ENCODE measurements at regions not wholly inside any gene's neighbourhood (a gene's known extent, or its start where the extent isn't known, plus 50 kb on each side); places are given as distances from the start of the nearest gene placed in this dataset.
A peak's percentile ranks its signal among the peaks of the same experiment; 100 is the strongest.

- Histone ChIP-seq H3K36me3 (ENCODE audit: control insufficient read depth, insufficient read depth, low read length) (no peaks in the 10 kb centered on the region), H3K4me1 (ENCODE audit: control insufficient read depth, insufficient read depth, low read length) (peaks cover 17% of the 10 kb centered on the region), H3K27me3 (ENCODE audit: control insufficient read depth, insufficient read depth, low read length) (no peaks in the 10 kb centered on the region), H3K27ac (ENCODE audit: low read length) (0 out of 2 replicates have a peak overlapping the region, but pooled peaks have one; percentile 12), H3K9me3 (ENCODE audit: control insufficient read depth, insufficient read depth, low read depth, low read length) (no peaks in the 10 kb centered on the region), H3K4me3 (ENCODE audit: low read depth in 2 of 2, low read length in 2 of 2) (no peak overlapping the region)
- TF ChIP-seq, protein P1, sequence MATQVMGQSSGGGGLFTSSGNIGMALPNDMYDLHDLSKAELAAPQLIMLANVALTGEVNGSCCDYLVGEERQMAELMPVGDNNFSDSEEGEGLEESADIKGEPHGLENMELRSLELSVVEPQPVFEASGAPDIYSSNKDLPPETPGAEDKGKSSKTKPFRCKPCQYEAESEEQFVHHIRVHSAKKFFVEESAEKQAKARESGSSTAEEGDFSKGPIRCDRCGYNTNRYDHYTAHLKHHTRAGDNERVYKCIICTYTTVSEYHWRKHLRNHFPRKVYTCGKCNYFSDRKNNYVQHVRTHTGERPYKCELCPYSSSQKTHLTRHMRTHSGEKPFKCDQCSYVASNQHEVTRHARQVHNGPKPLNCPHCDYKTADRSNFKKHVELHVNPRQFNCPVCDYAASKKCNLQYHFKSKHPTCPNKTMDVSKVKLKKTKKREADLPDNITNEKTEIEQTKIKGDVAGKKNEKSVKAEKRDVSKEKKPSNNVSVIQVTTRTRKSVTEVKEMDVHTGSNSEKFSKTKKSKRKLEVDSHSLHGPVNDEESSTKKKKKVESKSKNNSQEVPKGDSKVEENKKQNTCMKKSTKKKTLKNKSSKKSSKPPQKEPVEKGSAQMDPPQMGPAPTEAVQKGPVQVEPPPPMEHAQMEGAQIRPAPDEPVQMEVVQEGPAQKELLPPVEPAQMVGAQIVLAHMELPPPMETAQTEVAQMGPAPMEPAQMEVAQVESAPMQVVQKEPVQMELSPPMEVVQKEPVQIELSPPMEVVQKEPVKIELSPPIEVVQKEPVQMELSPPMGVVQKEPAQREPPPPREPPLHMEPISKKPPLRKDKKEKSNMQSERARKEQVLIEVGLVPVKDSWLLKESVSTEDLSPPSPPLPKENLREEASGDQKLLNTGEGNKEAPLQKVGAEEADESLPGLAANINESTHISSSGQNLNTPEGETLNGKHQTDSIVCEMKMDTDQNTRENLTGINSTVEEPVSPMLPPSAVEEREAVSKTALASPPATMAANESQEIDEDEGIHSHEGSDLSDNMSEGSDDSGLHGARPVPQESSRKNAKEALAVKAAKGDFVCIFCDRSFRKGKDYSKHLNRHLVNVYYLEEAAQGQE (IDR thresholded peaks at IDR 0.05; ENCODE audit: insufficient read depth in 1 of 2, low read depth in 2 of 2, low read length in 1 of 2) = no peak
- in situ Hi-C loops (cut with HindIII; ENCODE audit: low pct_unique_long_range_greater_than_20kb, low sequenced_read_pairs) (no loop called here), intact Hi-C loops (cut with micrococcal nuclease; ENCODE audit: unreplicated experiment) (no loop called here)
- DNase-seq (ENCODE audit: low read depth, low spot score) (no peak), ATAC-seq (no peak)
- BruUV-seq (replicated peaks) = no TSS peak
- ChIA-PET POLR2A (no interaction called here), CTCF (no interaction called here)
Measured at GRCh38 chr6:44006123-44006871, 121.0 kb downstream of the MRPL14 start.

DNA sequence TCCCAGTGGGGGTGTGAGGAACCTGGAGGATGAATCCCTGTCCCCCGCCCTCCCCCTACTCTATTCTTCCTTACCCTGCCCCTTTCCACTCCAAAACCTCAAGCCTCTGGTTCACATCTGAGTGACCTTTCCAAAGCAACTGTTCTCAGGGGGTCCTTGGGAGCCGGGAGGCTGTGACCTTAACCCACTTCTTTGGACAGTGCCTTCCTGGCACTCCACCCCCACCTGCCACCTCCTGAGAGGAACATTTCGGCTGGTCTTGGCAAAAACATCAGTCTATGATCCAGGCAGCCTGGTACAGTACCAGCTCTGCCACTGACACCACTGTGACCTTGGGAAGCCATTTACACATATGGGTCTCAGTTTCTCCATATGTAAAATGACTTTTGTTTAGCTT, 121.7 kb downstream of the MRPL14 start:
- H3K4me3 ChIP-seq (ENCODE audit: low read depth in 2 of 2, low read length in 2 of 2) = no peak overlapping the region
- CTCF ChIA-PET = interaction anchor here (1.2 kb wide), 1 partner anchor 149 kb away, joined by 3 read pairs; no protein-coding TSS in a partner anchor
- H3K36me3 ChIP-seq (ENCODE audit: control insufficient read depth, insufficient read depth, low read length) = no peaks in the 10 kb centered on the region
- no TSS peak for BruUV-seq (replicated peaks)
- in situ Hi-C loops (cut with HindIII; ENCODE audit: low pct_unique_long_range_greater_than_20kb, low sequenced_read_pairs) (no loop called here), intact Hi-C loops (cut with micrococcal nuclease; ENCODE audit: unreplicated experiment) (no loop called here)
- no peak overlapping the region for H3K27ac ChIP-seq (ENCODE audit: low read length)
- no peak for ATAC-seq
- H3K9me3 ChIP-seq (ENCODE audit: control insufficient read depth, insufficient read depth, low read depth, low read length) = no peaks in the 10 kb centered on the region
- peaks cover 9% of the 10 kb centered on the region for H3K4me1 ChIP-seq (ENCODE audit: control insufficient read depth, insufficient read depth, low read length)
- no peak for DNase-seq (ENCODE audit: low read depth, low spot score)
- H3K27me3 ChIP-seq (ENCODE audit: control insufficient read depth, insufficient read depth, low read length) = no peaks in the 10 kb centered on the region
- TF ChIP-seq TCF7L2 (IDR thresholded peaks at IDR 0.05; ENCODE audit: low read depth, low read length) = no peak
- TF ChIP-seq POLR2AphosphoS5 (IDR thresholded peaks at IDR 0.05; ENCODE audit: low read depth, low read length) = no peak
- TF ChIP-seq CTCF (IDR thresholded peaks at IDR 0.05) = no peak
- no peak for TF ChIP-seq SIN3A (IDR thresholded peaks at IDR 0.05; ENCODE audit: borderline replicate concordance, insufficient read depth, low read depth, low read length)
- TF ChIP-seq, protein P1 (IDR thresholded peaks at IDR 0.05; ENCODE audit: insufficient read depth in 1 of 2, low read depth in 2 of 2, low read length in 1 of 2) = no peak
- POLR2A ChIA-PET = no interaction called here

All from Panc1 (cell line).